HUES64 (cell line): ENCODE measurements at regions not wholly inside any gene's neighbourhood (a gene's known extent, or its start where the extent isn't known, plus 50 kb on each side); places are given as distances from the start of the nearest gene placed in this dataset.

ENCODE experiments used
- H3K27ac ChIP-seq: 2 replicates; pipeline ENCODE4 v1.7.0; 2013; ENCODE audit warnings: low read depth, low read length, inconsistent platforms
- H3K27me3 ChIP-seq: 2 replicates; pipeline ENCODE4 v1.6.1; 2013; ENCODE audit warnings: mild to moderate bottlenecking, low read length; ENCODE audit not compliant: insufficient read depth
- H3K36me3 ChIP-seq: 2 replicates; pipeline ENCODE4 v1.6.1; 2013; ENCODE audit warnings: mild to moderate bottlenecking, low read length; ENCODE audit not compliant: insufficient read depth
- H3K4me1 ChIP-seq: 2 replicates; pipeline ENCODE4 v1.6.1; 2013; ENCODE audit warnings: mild to moderate bottlenecking, low read length, moderate library complexity; ENCODE audit not compliant: insufficient read depth
- H3K4me3 ChIP-seq: 2 replicates; pipeline ENCODE4 v1.5.1; 2013; ENCODE audit warnings: mild to moderate bottlenecking, low read length, moderate library complexity
- H3K9ac ChIP-seq: 2 replicates; pipeline ENCODE4 v1.6.1; 2013; ENCODE audit warnings: mild to moderate bottlenecking, low read depth, low read length
- H3K9me3 ChIP-seq: 2 replicates; pipeline ENCODE4 v1.6.1; 2013; ENCODE audit warnings: low read depth, low read length; ENCODE audit not compliant: insufficient read depth
- WGBS: fragments of 150-250, 120-280 bp; methylation state at CpG from one replicate; pipeline ENCODE4 v1.1.7; 2013; ENCODE audit warnings: missing lambda C conversion rate; 5-methylcytosine and 5-hydroxymethylcytosine counted together

DNA sequence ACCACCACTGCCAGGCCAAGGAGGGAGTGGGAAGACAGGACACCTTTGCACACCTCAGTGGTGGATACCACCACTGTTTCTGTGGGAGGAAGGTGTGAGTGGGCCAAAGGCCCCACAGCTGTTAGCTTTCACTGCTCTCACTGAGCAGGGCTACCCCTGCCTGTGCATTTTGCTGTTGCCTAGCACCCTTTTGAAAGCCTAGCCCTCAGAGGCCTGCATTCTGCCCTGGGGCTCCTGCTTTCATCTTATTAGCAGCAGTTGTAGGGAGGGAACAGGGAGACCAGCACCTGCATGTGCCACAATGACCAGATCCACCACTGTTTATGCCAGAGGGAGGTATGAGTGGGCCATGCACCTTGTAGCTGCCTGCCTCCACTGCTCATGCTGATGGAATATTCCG is 110.9 kb upstream of the C21orf91 start:
- no peaks in the 10 kb centered on the region for H3K9me3 ChIP-seq
- no peak overlapping the region for H3K27ac ChIP-seq
- no peaks in the 10 kb centered on the region for H3K27me3 ChIP-seq
- 91% methylated on average over 1 of the region's 1 CpG for WGBS
- no peaks in the 10 kb centered on the region for H3K4me1 ChIP-seq
- no peaks in the 10 kb centered on the region for H3K36me3 ChIP-seq
- no peak overlapping the region; the same call in 1 of the 2 replicates for H3K9ac ChIP-seq
- H3K4me3 ChIP-seq: no peak overlapping the region

DNA sequence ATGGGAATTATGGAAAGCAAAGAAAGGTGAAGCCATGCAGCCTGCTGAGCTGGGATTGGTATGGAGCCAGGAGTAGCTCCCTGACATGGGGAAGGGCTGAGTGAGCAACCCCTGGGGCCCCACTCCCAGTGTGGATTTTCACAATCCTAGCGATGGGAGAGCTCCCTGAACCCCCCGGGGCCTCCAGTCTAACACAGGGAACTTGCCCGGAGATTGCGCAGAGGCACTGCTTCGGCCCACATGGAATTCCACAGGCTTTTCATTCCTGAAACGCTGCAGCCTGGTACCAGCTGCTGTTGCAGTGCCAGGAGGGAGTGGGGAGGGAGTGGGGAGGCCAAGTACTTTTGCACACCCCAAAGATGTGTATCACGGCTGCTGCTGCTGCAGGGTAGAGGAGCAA is 110.4 kb upstream of the C21orf91 start:
- 84% methylated on average over 7 of the region's 7 CpGs for WGBS
- H3K36me3 ChIP-seq: no peaks in the 10 kb centered on the region
- no peaks in the 10 kb centered on the region for H3K9me3 ChIP-seq
- no peak overlapping the region; the same call in 1 of the 2 replicates for H3K9ac ChIP-seq
- H3K4me3 ChIP-seq: no peak overlapping the region
- H3K4me1 ChIP-seq: no peaks in the 10 kb centered on the region
- no peak overlapping the region for H3K27ac ChIP-seq
- no peaks in the 10 kb centered on the region for H3K27me3 ChIP-seq

DNA sequence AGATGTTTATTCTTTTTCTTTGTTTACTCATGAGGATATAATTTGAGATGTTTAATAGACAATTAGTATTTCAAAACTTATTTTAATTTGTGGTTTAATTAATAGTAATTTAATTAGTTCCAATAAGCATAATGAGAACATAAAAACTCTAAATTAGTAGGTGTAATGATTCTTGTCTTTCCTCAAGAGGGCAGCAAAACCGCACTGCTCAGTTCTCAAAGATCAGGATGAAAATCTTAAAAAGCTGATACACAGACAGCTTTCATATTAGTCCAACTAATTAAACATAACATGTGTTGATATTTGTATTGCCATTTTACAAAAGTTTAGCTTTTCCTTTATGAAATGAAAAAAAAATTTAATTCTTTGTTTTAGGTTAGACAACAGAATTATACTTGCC is 106.7 kb upstream of the C21orf91 start:
- Histone ChIP-seq H3K4me1 (no peaks in the 10 kb centered on the region), H3K4me3 (no peak overlapping the region), H3K36me3 (no peaks in the 10 kb centered on the region), H3K27me3 (no peaks in the 10 kb centered on the region), H3K27ac (no peak overlapping the region), H3K9me3 (peaks cover 4% of the 10 kb centered on the region; the same call in 1 of the 2 replicates), H3K9ac (no peak overlapping the region)
- WGBS: no CpG with 5 or more reads among the region's 1 CpG

DNA sequence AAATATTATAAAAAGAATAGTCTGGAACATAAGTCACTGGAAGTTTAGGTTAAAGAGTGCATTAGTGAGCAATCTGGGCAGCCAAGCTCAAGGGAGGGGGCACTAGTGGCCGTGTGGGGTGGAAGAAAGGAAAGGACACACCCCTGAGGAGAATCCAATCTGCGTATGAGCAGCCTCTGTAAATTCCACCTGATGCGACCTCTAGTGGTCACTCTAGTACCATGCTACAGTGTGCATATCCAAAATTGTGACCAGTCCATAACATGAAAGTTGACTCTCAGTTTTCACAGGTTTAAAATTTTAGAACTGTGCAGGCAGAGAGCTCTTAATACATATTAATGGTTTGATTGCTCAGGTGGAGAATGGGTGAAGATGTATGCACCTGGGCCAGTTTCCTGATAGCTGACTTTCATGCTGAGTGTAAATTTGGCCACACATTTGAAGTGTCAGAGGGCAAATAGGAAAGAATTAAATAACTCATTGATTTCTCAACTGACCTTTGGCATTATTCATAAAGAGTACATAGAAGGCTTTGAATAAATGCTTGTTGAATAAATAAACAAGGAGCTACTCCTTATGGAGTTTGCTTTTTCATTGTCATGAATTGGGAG is 105.9 kb upstream of the C21orf91 start:
- Histone ChIP-seq H3K9ac (no peak overlapping the region), H3K4me1 (no peaks in the 10 kb centered on the region), H3K36me3 (no peaks in the 10 kb centered on the region), H3K9me3 (peaks cover 12% of the 10 kb centered on the region), H3K27ac (no peak overlapping the region), H3K27me3 (no peaks in the 10 kb centered on the region), H3K4me3 (no peak overlapping the region)
- WGBS: 2% methylated on average over 3 of the region's 3 CpGs

DNA sequence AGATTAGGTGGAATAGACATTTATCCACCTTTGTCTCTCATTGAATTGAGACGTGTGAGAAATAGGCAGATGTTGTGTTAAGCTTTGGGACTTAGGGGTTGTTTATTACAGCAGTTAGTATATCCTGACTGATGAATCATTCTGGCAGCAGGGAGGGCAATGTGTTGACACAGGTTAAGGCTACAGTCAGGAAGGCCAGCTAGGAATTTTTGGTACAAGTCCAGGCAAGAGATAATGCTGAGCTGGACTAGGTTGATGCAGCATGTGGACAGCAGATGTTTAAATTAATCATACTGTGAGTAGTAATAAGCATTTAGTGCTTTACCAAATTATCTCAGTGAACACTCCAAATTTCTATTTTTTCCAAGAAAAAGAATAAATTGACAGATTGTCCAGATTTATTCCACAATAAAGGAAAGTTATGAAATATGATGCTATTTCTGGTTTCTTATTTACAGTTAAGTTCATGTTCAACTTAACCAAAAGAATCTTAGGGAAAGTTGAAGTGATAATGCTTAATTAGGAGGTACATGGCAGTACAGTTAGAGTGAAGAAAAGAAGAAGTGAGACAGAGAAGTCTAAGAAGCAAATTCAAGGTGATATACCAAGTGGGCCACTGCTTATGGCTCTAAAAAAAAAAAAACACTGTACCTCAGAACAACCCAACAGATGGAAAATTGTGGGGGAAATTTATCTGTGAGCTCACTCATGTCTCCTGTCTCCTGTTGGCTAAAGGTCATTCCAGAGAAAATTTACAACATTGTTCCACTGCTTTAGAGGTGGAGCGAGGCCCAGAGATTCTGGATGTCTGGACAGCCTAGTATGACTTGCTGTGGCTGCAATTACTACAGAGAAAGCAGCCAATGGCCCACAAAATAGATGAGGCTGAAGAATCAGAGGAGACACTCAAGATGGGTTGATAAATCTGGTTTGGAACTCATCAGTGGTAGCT is 102.7 kb upstream of the C21orf91 start:
- no peaks in the 10 kb centered on the region for H3K27me3 ChIP-seq
- no peak overlapping the region for H3K9ac ChIP-seq
- 92% methylated on average over 2 of the region's 2 CpGs for whole genome bisulfite sequencing
- no peak overlapping the region for H3K4me3 ChIP-seq
- H3K27ac ChIP-seq: no peak overlapping the region
- H3K4me1 ChIP-seq: no peaks in the 10 kb centered on the region
- 0 out of 2 replicates have a peak, but pooled peaks cover 7% of the 10 kb centered on the region for H3K36me3 ChIP-seq
- H3K9me3 ChIP-seq: peaks cover 35% of the 10 kb centered on the region

DNA sequence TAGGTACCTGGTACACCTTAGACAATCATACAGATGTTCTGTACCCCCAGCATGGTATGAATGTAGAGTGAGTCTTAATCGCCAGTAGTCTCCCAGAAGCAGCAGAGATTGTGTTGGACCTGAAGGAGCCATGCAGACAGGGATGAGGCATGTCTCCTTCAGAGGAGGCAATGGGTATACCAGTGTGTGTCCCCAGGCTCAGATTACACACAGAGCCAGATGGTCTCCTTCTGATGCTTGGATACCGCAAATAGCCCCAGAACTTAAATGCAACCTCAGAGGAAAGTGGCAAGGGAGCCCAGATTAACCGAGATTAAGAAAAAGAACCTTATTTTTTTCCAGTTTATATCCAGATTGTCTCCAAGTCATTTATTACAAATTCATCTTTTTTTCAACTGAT is 96.8 kb upstream of the C21orf91 start:
- H3K9ac ChIP-seq: no peak overlapping the region
- 95% methylated on average over 3 of the region's 3 CpGs for WGBS
- H3K27me3 ChIP-seq: no peaks in the 10 kb centered on the region
- H3K4me3 ChIP-seq: no peak overlapping the region
- 0 out of 2 replicates have a peak, but pooled peaks cover 7% of the 10 kb centered on the region for H3K36me3 ChIP-seq
- peaks cover 32% of the 10 kb centered on the region for H3K9me3 ChIP-seq
- no peak overlapping the region for H3K27ac ChIP-seq
- H3K4me1 ChIP-seq: no peaks in the 10 kb centered on the region

DNA sequence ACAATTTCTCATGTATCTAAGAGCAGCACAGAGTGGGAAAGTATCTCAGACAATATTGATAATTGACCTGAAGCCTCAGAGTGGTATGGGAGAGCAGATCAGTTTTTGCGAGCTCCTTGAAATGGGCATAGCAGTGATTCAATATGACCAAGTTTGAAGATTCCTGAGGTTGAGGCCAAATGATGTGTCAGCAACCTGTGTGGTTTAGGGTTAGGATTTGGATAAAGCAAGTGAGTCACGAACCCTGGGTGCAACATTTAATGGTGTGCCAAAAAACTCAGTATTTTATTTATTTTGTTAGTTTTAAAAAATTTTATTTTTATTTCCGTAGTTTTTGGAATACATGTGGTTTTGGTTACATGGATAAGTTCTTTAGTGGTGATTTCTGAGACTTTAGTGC is 92.5 kb upstream of the C21orf91 start:
- Histone ChIP-seq H3K4me3 (no peak overlapping the region), H3K36me3 (no peaks in the 10 kb centered on the region), H3K9ac (no peak overlapping the region), H3K27ac (no peak overlapping the region), H3K9me3 (no peaks in the 10 kb centered on the region), H3K27me3 (no peaks in the 10 kb centered on the region), H3K4me1 (no peaks in the 10 kb centered on the region)
- 92% methylated on average over 2 of the region's 3 CpGs for WGBS

DNA sequence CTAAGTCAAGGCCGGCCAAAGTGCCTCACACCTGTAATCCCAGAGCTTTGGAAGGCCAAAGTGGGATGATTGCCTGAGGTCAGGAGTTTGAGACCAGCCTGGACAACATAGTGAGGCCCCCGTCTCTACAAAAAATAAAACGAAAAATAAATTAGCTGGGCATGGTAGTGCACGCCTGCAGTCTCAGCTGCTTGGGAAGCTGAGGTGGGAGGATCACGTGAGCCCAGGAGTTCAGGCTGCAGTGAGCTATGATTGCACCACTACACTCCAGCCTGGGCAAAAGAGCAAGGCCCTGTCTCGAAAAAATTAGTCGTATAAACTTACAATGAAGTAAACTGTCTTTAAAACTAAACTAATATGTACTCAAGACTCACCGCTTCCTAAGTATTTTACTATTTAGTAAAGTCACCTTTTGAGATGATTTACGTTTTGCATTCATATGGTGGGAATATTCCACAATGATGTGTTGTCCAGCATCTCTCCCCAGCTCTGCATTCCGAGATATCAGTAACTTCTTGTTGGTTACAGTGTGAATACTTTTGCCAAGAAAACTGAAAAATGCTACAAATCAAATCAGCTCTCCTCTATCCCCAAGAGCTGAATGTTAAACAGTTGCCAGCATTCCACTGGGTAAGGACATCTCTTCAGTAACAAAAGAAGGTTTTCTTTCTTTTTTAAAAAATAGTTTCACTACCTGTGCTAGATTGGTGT is 84.9 kb upstream of the C21orf91 start:
- Histone ChIP-seq H3K27me3 (no peaks in the 10 kb centered on the region), H3K9ac (no peak overlapping the region), H3K36me3 (no peaks in the 10 kb centered on the region; the same call in 1 of the 2 replicates), H3K4me1 (peaks cover 24% of the 10 kb centered on the region), H3K9me3 (0 out of 2 replicates have a peak, but pooled peaks cover 3% of the 10 kb centered on the region), H3K4me3 (no peak overlapping the region), H3K27ac (0 out of 2 replicates have a peak overlapping the region, but pooled peaks have one; percentile 28)
- WGBS: 91% methylated on average over 9 of the region's 10 CpGs

DNA sequence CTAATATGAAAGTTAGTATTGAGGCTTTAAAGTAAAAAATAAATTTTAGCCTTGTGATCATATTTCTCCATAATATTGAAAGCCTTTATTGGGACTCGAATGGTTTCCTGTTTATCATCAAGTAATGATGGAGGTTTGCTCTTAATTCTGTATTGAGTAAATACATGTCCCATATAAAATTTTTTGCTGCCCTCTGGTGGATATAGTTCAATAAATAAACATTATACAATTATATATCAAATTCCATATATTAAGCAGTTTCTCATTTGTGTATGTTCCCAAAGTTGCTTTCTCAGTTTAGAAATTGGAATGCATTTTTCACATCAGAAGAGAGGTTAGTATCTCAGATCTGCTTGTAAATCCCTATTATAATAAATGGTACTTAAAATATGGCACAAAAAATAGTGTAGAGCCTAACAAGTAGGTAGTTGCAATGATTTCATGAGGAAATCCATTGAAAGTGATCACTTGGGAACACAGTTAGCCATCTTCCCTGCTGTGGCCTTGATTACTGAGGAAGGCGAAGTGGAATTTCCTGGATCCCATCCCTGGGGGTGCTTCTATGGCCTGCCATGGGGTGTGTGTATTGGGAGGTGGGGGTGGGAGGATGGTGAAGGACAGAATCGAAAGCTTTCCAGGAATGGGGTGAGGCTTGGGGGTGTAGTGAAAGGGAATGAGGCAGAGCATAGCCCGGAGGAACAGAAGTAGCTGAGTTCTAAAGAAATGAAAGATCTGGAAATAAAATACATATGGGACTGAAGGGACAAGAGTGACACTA is 84.1 kb upstream of the C21orf91 start:
- H3K36me3 ChIP-seq: no peaks in the 10 kb centered on the region; the same call in 1 of the 2 replicates
- H3K9ac ChIP-seq: no peak overlapping the region
- 62% methylated on average over 3 of the region's 4 CpGs for WGBS
- no peaks in the 10 kb centered on the region for H3K27me3 ChIP-seq
- H3K27ac ChIP-seq: 0 out of 2 replicates have a peak overlapping the region, but pooled peaks have one; percentile 28
- no peak overlapping the region for H3K4me3 ChIP-seq
- 0 out of 2 replicates have a peak, but pooled peaks cover 3% of the 10 kb centered on the region for H3K9me3 ChIP-seq
- H3K4me1 ChIP-seq: peaks cover 24% of the 10 kb centered on the region

DNA sequence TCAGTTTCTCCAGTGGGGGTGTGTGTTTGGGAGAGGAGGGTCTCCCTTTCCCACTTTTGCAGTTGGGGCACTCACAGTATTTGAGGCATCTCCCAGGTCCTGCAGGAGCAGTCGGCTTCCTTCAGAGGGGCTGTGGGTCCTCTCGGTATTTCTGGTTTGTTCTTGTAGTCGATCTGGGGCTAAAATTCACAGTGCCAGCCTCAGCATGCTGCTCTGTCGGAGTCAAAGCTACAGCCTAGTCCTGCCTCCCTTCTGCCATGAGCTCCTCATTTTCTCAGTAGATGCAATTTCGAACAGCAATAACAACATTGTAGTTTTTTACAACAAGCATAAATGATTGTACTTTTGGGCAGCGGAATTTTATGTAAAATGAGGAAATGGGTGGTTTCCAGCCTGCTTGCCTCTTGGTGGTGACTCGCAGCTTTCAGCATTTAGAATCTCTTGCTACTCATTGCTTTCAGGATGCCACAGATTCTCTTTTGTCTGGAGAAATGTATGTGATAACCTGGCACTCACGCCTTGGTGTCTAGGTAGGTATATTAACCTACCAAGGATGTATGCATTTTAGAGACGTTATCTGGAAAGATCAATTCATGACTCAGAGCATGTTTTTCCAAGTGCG is 82.4 kb upstream of the C21orf91 start:
- no peaks in the 10 kb centered on the region; the same call in 1 of the 2 replicates for H3K36me3 ChIP-seq
- no peaks in the 10 kb centered on the region for H3K27me3 ChIP-seq
- 89% methylated on average over 10 of the region's 10 CpGs for WGBS
- H3K4me1 ChIP-seq: peaks cover 24% of the 10 kb centered on the region
- peak overlapping the region; percentile 95 for H3K27ac ChIP-seq
- 0 out of 2 replicates have a peak, but pooled peaks cover 10% of the 10 kb centered on the region for H3K9me3 ChIP-seq
- H3K9ac ChIP-seq: peak overlapping the region; percentile 65; the same call in 1 of the 2 replicates
- H3K4me3 ChIP-seq: no peak overlapping the region
